Heart left ventricle (tissue), 16 donors: ENCODE measurements at regions not wholly inside any gene's neighbourhood (a gene's known extent, or its start where the extent isn't known, plus 50 kb on each side); places are given as distances from the start of the nearest gene placed in this dataset.
A peak's percentile ranks its signal among the peaks of the same experiment; 100 is the strongest.

Experiments used
- ATAC-seq, 4 donors: fragments of 200-7000 bp; cut with Tn5 transposase; one replicate each; pipeline ENCODE4 v1.9.1; 2020 to 2022; ENCODE audit warnings: moderate library complexity in 4 of 4, mild to moderate bottlenecking in 3 of 4, moderate number of reproducible peaks in 1 of 4
- DNase-seq, 5 donors: peaks; one replicate each; pipeline ENCODE4 v3.0.0-alpha.2; 2020
- H3K27ac ChIP-seq, 12 donors: fragments of 200-600 bp; sonication (generic) in 4 of 12; one replicate each; pipeline versions ENCODE4 v1.5.0 to v1.8.0; 2016 to 2022; ENCODE audit warnings: mild to moderate bottlenecking in 2 of 12
- H3K27me3 ChIP-seq, 9 donors: fragments of 200-600 bp; sonication (generic) in 2 of 9; one replicate each; pipeline versions ENCODE4 v1.5.1 to v1.8.0; 2016 to 2022; ENCODE audit warnings: mild to moderate bottlenecking in 3 of 9
- H3K36me3 ChIP-seq, 9 donors: fragments of 200-600 bp; sonication (generic) in 2 of 9; one replicate each; pipeline versions ENCODE4 v1.5.0 to v1.8.0; 2018 to 2022; ENCODE audit warnings: mild to moderate bottlenecking in 2 of 9
- H3K4me1 ChIP-seq, 12 donors: fragments of 200-600 bp; sonication (generic) in 4 of 12; one replicate each; pipeline versions ENCODE4 v1.5.0 to v1.8.0; 2016 to 2022; ENCODE audit warnings: mild to moderate bottlenecking in 3 of 12
- H3K4me3 ChIP-seq, 12 donors: fragments of 200-600 bp; sonication (generic) in 4 of 12; one replicate each; pipeline versions ENCODE4 v1.5.0 to v1.8.0; 2017 to 2022; ENCODE audit warnings: mild to moderate bottlenecking in 9 of 12, moderate library complexity in 4 of 12
- H3K9me3 ChIP-seq, 12 donors: fragments of 200-600 bp; sonication (generic) in 4 of 12; one replicate each; pipeline versions ENCODE4 v1.5.0 to v1.8.0; 2016 to 2022; ENCODE audit warnings: mild to moderate bottlenecking in 1 of 12
- POLR2A ChIP-seq, 2 donors: fragments of 450-650 bp; IDR thresholded peaks; one replicate each; pipeline ENCODE4 v1.6.1; 2017; ENCODE audit warnings: antibody characterized with exemption in 2 of 2, mild to moderate bottlenecking in 2 of 2, moderate library complexity in 2 of 2
- WGBS, 4 donors: extraction: QIAGEN DNeasy Blood & Tissue Kit in 2 of 4; methylation state at CpG; one replicate each; pipeline versions ENCODE4 v1.1.5 to v1.1.7; 2013 to 2018; 5-methylcytosine and 5-hydroxymethylcytosine counted together
- intact Hi-C, 10 donors: fragments of 100-400 bp; cut with DNase I; formaldehyde crosslinking; loops; one replicate each; pipeline versions ENCODE4 v1.11.1 to v1.14.2; 2022
- TF ChIP-seq, protein P1 (sequence below), 12 donors: fragments of 200-600 bp; sonication (generic) in 4 of 12; IDR thresholded peaks; one replicate each; pipeline versions ENCODE4 v1.5.0 to v1.8.0; 2018 to 2022; ENCODE audit warnings: antibody characterized with exemption in 12 of 12, mild to moderate bottlenecking in 5 of 12
- donor health status: ischemic (EF 13 %, LVEDD 7.1; RV severe dilation, severe dysfunction).
- donor health status: healthy with polysubstance abuse.
- donor health status: DM: no; HTN: yes; CAD: no.
- donor health status: DM: no; HTN: no; CAD: no.
- donor health status: ischemic (EF 25% LVEDD 6.9; RV normal size, moderate dysfunction).
- donor health status: ischemic (EF 25% LVEDD 5.7; RV mildly dilated, moderate dysfunction).
- donor health status: healthy.
- donor health status: DM: yes; HTN: yes; CAD: no.
- donor health status: ischemic (EF 35%, LVEDD 5.7; RV mildly dilated, moderate dysfunction).
- donor health status: nonischemic (EF 11% LVEDD 7.7; RV severe dilation, severe dysfunction).
- donor health status: DM: yes; HTN: yes; CAD: no.
- donor health status: PGD.
- donor health status: ischemic (EF 29% LVEDD 5.4; RV normal size, mild dysfunction).
- donor health status: nonischemic (EF 23%, LVEDD 6.1; RV moderate dilation, normal function).

DNA sequence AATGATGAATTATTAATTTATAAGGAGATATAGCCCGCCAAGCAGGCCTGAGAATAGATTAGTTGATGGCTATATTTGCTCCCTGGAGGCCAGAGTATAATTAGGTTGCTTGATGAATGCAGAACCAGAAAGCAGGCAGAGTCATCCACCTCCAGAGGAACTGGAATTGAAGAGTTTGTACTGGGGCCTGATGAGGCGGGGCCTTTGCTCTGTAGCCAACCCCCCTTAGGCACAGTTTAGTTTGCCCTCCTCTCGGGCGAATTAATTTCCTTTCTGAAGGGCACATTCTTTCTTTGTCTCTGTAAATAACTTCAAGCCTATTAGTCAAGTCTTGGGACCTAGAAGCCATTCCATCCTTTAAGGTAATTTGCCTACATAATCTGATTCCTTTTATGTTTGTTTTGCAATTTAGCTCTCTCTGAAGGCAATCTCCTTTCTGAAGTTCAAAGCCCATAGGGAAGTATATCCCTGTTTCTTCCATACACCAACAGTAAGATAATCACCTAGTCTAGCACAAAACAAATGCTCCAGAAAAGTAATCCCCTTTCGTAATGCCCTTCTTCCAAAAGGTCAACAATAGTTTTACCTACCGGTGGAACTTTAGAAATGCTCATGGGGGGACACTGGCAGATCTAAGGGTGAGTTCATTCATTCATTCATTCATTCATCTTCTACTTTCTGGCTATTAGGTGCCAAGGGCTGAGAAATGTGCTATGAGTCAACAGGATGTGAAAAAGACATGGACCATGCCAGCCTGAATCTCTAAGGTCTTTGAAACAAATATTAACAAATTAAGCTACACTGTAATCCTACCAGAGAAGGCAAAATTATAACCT is 84.8 kb upstream of the NUDT4 start:
- Histone ChIP-seq H3K9me3 (no peaks in the 10 kb centered on the region), H3K36me3 (no peaks in the 10 kb centered on the region), H3K27ac (peak overlapping the region in 1 of 12 donors; percentile 43), H3K4me3 (no peak overlapping the region), H3K4me1 (peaks cover 0 to 13% (median 5%) of the 10 kb centered on the region in 12 donors), H3K27me3 (no peaks in the 10 kb centered on the region)
- TF ChIP-seq, protein P1, sequence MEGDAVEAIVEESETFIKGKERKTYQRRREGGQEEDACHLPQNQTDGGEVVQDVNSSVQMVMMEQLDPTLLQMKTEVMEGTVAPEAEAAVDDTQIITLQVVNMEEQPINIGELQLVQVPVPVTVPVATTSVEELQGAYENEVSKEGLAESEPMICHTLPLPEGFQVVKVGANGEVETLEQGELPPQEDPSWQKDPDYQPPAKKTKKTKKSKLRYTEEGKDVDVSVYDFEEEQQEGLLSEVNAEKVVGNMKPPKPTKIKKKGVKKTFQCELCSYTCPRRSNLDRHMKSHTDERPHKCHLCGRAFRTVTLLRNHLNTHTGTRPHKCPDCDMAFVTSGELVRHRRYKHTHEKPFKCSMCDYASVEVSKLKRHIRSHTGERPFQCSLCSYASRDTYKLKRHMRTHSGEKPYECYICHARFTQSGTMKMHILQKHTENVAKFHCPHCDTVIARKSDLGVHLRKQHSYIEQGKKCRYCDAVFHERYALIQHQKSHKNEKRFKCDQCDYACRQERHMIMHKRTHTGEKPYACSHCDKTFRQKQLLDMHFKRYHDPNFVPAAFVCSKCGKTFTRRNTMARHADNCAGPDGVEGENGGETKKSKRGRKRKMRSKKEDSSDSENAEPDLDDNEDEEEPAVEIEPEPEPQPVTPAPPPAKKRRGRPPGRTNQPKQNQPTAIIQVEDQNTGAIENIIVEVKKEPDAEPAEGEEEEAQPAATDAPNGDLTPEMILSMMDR (IDR thresholded peaks at IDR 0.05), result no peak
- TF ChIP-seq POLR2A (IDR thresholded peaks at IDR 0.05), result no peak
- 52 to 68% (median 62%) methylated on average over 6 of the region's 6 CpGs for WGBS, 4 donors
- DNase-seq (no peak), ATAC-seq (peak in 3 of 4 donors; percentile 34 to 39 (median 36))
- intact Hi-C loops, result loop anchor here in 2 of 10 donors (10.0 kb wide), 2 partner anchors 118 to 158 kb away; no protein-coding TSS in a partner anchor

DNA sequence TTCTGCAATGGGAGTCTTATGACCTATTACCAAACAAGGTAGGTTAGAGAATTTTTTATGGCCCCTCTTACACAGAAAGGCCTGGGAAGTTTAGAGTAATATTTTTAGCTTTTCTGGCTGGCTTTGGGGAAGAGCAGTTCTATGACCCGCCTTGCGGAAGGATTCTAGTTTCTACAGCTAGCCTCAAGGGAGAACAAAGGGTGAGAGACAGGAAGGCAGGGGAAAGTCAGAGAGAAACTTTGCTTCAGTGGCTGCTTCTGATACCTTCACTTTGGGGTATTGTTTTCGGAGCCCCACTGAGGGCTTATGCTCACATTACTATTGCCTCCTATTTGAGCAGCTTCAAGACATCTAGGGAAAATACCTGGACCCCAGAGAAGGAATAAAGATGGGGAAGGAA is 80.7 kb upstream of the NUDT4 start:
- intact Hi-C loops, result loop anchor here in 3 of 10 donors (5.0 to 10.0 kb wide), 4 partner anchors 50 to 162 kb away; no protein-coding TSS in a partner anchor
- Histone ChIP-seq H3K4me1 (peaks cover 0 to 40% (median 13%) of the 10 kb centered on the region in 12 donors), H3K9me3 (no peaks in the 10 kb centered on the region), H3K27me3 (no peaks in the 10 kb centered on the region), H3K4me3 (no peak overlapping the region), H3K27ac (peak overlapping the region in 9 of 12 donors; percentile 8 to 82 (median 43)), H3K36me3 (no peaks in the 10 kb centered on the region)
- ATAC-seq (peak in 1 of 4 donors; percentile 29), DNase-seq (no peak)
- TF ChIP-seq, protein P1 (IDR thresholded peaks at IDR 0.05), result no peak
- TF ChIP-seq POLR2A (IDR thresholded peaks at IDR 0.05), result no peak
- 71 to 85% (median 81%) methylated on average over 3 of the region's 3 CpGs for WGBS, 4 donors

DNA sequence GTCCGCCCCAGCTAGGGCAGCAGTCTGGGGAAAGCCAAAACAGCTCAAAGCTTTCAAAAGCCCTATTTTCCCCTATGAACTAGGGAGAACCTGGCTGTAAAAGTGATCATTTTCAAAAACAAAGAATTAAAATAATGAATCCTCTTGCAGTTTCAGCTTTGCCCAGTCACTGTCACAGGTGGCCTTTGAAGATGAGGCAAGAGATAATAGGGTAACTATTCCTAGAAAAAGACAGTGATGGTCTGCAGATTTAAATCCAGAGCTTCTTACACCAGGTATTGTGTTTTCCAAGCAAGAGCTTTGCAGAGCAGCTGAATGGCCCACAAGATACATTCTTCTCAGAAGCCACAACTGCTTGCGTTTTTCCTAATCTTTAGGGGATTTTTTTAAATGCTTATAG is 80.2 kb upstream of the NUDT4 start:
- Histone ChIP-seq H3K36me3 (no peaks in the 10 kb centered on the region), H3K27ac (peak overlapping the region in 9 of 12 donors; percentile 8 to 76 (median 43)), H3K4me1 (peaks cover 0 to 42% (median 17%) of the 10 kb centered on the region in 12 donors), H3K4me3 (no peak overlapping the region), H3K27me3 (no peaks in the 10 kb centered on the region), H3K9me3 (no peaks in the 10 kb centered on the region)
- WGBS, 4 donors, result 82 to 87% (median 85%) methylated on average over 2 of the region's 2 CpGs
- intact Hi-C loops, result loop anchor here in 3 of 10 donors (5.0 to 10.0 kb wide), 4 partner anchors 50 to 163 kb away; no protein-coding TSS in a partner anchor
- TF ChIP-seq, protein P1 (IDR thresholded peaks at IDR 0.05), result no peak
- no peak for TF ChIP-seq POLR2A (IDR thresholded peaks at IDR 0.05)
- no peak for DNase-seq
- ATAC-seq, result no peak

DNA sequence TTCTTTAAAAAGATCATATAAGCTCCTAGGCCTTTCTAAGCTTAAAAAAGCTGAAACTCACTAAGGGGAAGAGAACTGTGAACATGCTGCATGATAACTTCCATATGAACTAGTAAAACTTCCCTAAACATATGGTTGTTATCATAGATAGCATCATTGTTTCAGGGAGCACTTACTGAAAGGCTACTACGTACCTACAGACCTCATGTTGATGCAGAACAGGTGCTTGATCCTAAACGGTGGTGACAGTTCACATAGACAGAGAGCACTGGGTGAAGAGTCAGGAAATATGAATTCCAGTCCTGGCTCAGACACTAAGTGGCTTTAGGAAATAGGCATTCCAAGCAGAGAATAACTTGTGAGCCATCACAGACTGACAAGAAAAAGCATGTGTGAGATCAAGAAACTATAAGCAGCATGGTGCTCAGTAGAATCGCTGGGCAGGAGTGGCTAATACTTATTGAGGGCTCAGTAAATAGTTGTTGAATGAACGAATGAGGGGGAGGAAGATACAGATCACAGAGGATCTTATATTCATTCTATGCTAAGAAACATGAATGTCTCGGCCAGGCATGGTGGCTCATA is 78.4 kb upstream of the NUDT4 start:
- DNase-seq (no peak), ATAC-seq (no peak)
- no peak overlapping the region for H3K4me3 ChIP-seq
- TF ChIP-seq, protein P1 (IDR thresholded peaks at IDR 0.05), result no peak
- TF ChIP-seq POLR2A (IDR thresholded peaks at IDR 0.05), result no peak
- no peaks in the 10 kb centered on the region for H3K9me3 ChIP-seq
- peaks cover 0 to 46% (median 19%) of the 10 kb centered on the region in 12 donors for H3K4me1 ChIP-seq
- intact Hi-C loops, result loop anchor here in 3 of 10 donors (5.0 to 10.0 kb wide), 4 partner anchors 52 to 165 kb away; no protein-coding TSS in a partner anchor
- H3K36me3 ChIP-seq, result no peaks in the 10 kb centered on the region
- 58 to 71% (median 65%) methylated on average over 5 of the region's 5 CpGs for WGBS, 4 donors
- H3K27ac ChIP-seq, result peak overlapping the region in 10 of 12 donors; percentile 31 to 71 (median 63)
- H3K27me3 ChIP-seq, result no peaks in the 10 kb centered on the region
